ENCODE measurements at regions not wholly inside any gene's neighbourhood (a gene's known extent, or its start where the extent isn't known, plus 50 kb on each side); places are given as distances from the start of the nearest gene placed in this dataset.

DNA sequence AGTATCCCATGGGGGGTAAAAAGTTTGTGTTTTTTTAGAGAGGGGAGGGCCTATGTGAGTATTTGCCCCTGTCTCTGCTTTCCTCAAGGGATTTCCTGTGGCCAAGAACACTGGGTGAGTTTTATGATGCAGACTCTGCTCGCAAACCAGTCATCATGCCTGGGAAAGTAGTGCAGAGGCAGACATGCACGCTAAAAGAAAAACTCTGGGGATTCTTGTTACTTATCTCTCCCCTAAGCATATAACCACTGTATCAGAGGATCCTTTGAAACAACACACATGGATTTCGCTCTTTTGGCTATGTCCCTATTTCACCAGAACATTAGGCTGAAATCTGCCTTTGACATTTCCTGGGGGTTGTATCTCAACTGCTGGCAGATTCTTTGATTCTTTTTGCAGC, 1845.8 kb upstream of the SEL1L start:
- TF ChIP-seq CTCF (IDR thresholded peaks at IDR 0.05) (no peak), POLR2A (IDR thresholded peaks at IDR 0.05) (no peak)

Data from upper lobe of left lung (tissue), 4 donors.